H1 (cell line): ENCODE measurements at regions not wholly inside any gene's neighbourhood (a gene's known extent, or its start where the extent isn't known, plus 50 kb on each side); places are given as distances from the start of the nearest gene placed in this dataset.

Experiments used
- CTCF ChIA-PET: fragments of 300-600 bp; sonication (Branson Sonifier 250); formaldehyde crosslinking; loops from one replicate; lab custom pipeline; 2021; ENCODE audit not compliant: partially characterized antibody; lab: Charles Lee
- POLR2A ChIA-PET: fragments of 300-600 bp; sonication (Branson Sonifier 250); formaldehyde crosslinking; loops from one replicate; lab custom pipeline; 2021; ENCODE audit warnings: inconsistent platforms; ENCODE audit not compliant: partially characterized antibody; lab: Charles Lee
- DNase-seq, 2 experiments: peaks; one replicate each; pipeline versions ENCODE4 v3.0.0 to v3.0.0-alpha.2; 2010 to 2022; ENCODE audit warnings: low spot score in 2 of 2, low read depth in 1 of 2, mixed read lengths in 1 of 2
- FAIRE-seq: peaks from 2 replicates; lab custom pipeline; 2011; peaks lifted over from hg19 to GRCh38; lab: Jason Lieb, UNC
- H2AFZ ChIP-seq: 2 replicates; pipeline ENCODE4 v1.8.1; 2012; ENCODE audit warnings: low read length, inconsistent platforms
- H2AK5ac ChIP-seq: 2 replicates; pipeline ENCODE4 v1.6.1; 2013; ENCODE audit warnings: low read depth, low read length
- H2BK120ac ChIP-seq: replicated peaks from 2 replicates; pipeline ENCODE3; 2013; ENCODE audit warnings: low read depth, low read length, inconsistent platforms
- H2BK12ac ChIP-seq: 2 replicates; pipeline ENCODE4 v1.6.1; 2013; ENCODE audit warnings: low read depth, low read length
- H2BK15ac ChIP-seq: 2 replicates; pipeline ENCODE4 v1.6.1; 2013; ENCODE audit warnings: low read length
- H2BK20ac ChIP-seq: 2 replicates; pipeline ENCODE4 v1.6.1; 2013; ENCODE audit warnings: low read length
- H2BK5ac ChIP-seq: 2 replicates; pipeline ENCODE4 v1.6.1; 2013; ENCODE audit warnings: low read depth, low read length
- H3K14ac ChIP-seq: 2 replicates; pipeline ENCODE4 v1.6.1; 2013; ENCODE audit warnings: inconsistent platforms; ENCODE audit not compliant: insufficient read length
- H3K18ac ChIP-seq: 2 replicates; pipeline ENCODE4 v1.6.1; 2013; ENCODE audit warnings: low read length; ENCODE audit errors: extremely low read depth
- H3K23ac ChIP-seq: 2 replicates; pipeline ENCODE4 v1.6.1; 2013; ENCODE audit warnings: inconsistent platforms; ENCODE audit not compliant: insufficient read length
- H3K23me2 ChIP-seq: 2 replicates; pipeline ENCODE4 v1.6.1; 2013; ENCODE audit warnings: low read depth, low read length
- H3K27ac ChIP-seq: 2 replicates; pipeline ENCODE4 v1.6.1; 2011; ENCODE audit warnings: low read depth, low read length, inconsistent platforms
- H3K27me3 ChIP-seq, 4 experiments: replicated peaks in 1 of 4; 1 replicate in 1 of 4; 2 replicates in 3 of 4; pipeline versions ENCODE4 v1.6.1 to v1.8.1; 2011 to 2013; ENCODE audit warnings: low read length in 3 of 4, mild to moderate bottlenecking in 3 of 4, inconsistent platforms in 2 of 4, mixed read lengths in 2 of 4, moderate library complexity in 1 of 4; ENCODE audit not compliant: control insufficient read depth in 3 of 4, insufficient read depth in 3 of 4; ENCODE audit errors: extremely low read depth in 1 of 4
- H3K36me3 ChIP-seq, 4 experiments: 2 replicates each; pipeline versions ENCODE4 v1.6.1 to v1.8.1; 2011 to 2013; ENCODE audit warnings: mild to moderate bottlenecking in 4 of 4, low read length in 3 of 4, moderate library complexity in 2 of 4, control low read depth in 1 of 4, inconsistent platforms in 1 of 4; ENCODE audit not compliant: insufficient read depth in 4 of 4, control insufficient read depth in 2 of 4
- H3K4ac ChIP-seq: replicated peaks from 2 replicates; pipeline ENCODE3; 2013; ENCODE audit warnings: low read length, low read depth, mixed read lengths, inconsistent platforms; ENCODE audit not compliant: insufficient read length
- H3K4me1 ChIP-seq, 4 experiments: replicated peaks in 1 of 4; 1 replicate in 1 of 4; 2 replicates in 3 of 4; pipeline versions ENCODE4 v1.6.1 to v1.8.1; 2011 to 2013; ENCODE audit warnings: low read length in 3 of 4, inconsistent platforms in 2 of 4, mixed read lengths in 1 of 4; ENCODE audit not compliant: insufficient read depth in 4 of 4, control insufficient read depth in 3 of 4
- H3K4me2 ChIP-seq, 2 experiments: 2 replicates each; pipeline versions ENCODE4 v1.6.1 to v1.8.1; 2011 to 2013; ENCODE audit warnings: low read depth in 2 of 2, low read length in 2 of 2, control low read depth in 1 of 2, inconsistent platforms in 1 of 2, mild to moderate bottlenecking in 1 of 2; ENCODE audit not compliant: insufficient read depth in 1 of 2
- H3K4me3 ChIP-seq, 4 experiments: fragments of 200-600, 300-600 bp in 1 of 4; sonication (generic), shearing (Covaris generic), sonication (Bioruptor Twin) in 1 of 4; 2 replicates each; pipeline versions ENCODE4 v1.5.1 to v1.8.1; 2011 to 2016; ENCODE audit warnings: low read length in 4 of 4, low read depth in 3 of 4, control low read depth in 2 of 4, inconsistent platforms in 2 of 4, mild to moderate bottlenecking in 2 of 4, mixed read lengths in 1 of 4, moderate library complexity in 1 of 4; ENCODE audit not compliant: insufficient read depth in 2 of 4; ENCODE audit errors: extremely low read depth in 1 of 4
- H3K56ac ChIP-seq: replicated peaks from 2 replicates; pipeline ENCODE3; 2013; ENCODE audit warnings: low read depth, mild to moderate bottlenecking, mixed read lengths, low read length, inconsistent platforms; ENCODE audit not compliant: insufficient read length
- H3K79me1 ChIP-seq: 2 replicates; pipeline ENCODE4 v1.6.1; 2013; ENCODE audit warnings: low read depth, low read length, control low read depth
- H3K79me2 ChIP-seq, 2 experiments: 2 replicates each; pipeline versions ENCODE4 v1.6.1 to v1.8.1; 2012 to 2013; ENCODE audit warnings: low read length in 2 of 2, mild to moderate bottlenecking in 2 of 2, inconsistent platforms in 1 of 2; ENCODE audit not compliant: insufficient read depth in 2 of 2, control insufficient read depth in 1 of 2
- H3K9ac ChIP-seq, 4 experiments: replicated peaks in 1 of 4; 1 replicate in 1 of 4; 2 replicates in 3 of 4; pipeline versions ENCODE4 v1.6.1 to v1.8.1; 2011 to 2013; ENCODE audit warnings: low read depth in 3 of 4, low read length in 3 of 4, control low read depth in 2 of 4, mild to moderate bottlenecking in 2 of 4, moderate library complexity in 2 of 4, inconsistent platforms in 1 of 4; ENCODE audit errors: extremely low read depth in 1 of 4
- H3K9me3 ChIP-seq, 2 experiments: 2 replicates each; pipeline versions ENCODE4 v1.6.1 to v1.8.1; 2012 to 2013; ENCODE audit warnings: mild to moderate bottlenecking in 2 of 2, moderate library complexity in 2 of 2, control low read depth in 1 of 2, inconsistent platforms in 1 of 2, low read depth in 1 of 2, low read length in 1 of 2, mixed read lengths in 1 of 2; ENCODE audit not compliant: insufficient read depth in 2 of 2
- H4K20me1 ChIP-seq, 2 experiments: replicated peaks in 1 of 2; 2 replicates each; pipeline versions ENCODE3 to v1.8.1; 2011 to 2013; ENCODE audit warnings: inconsistent platforms in 2 of 2, low read length in 2 of 2, mild to moderate bottlenecking in 1 of 2; ENCODE audit not compliant: insufficient read depth in 2 of 2, control insufficient read depth in 1 of 2
- H4K5ac ChIP-seq: 2 replicates; pipeline ENCODE4 v1.6.1; 2013; ENCODE audit warnings: low read length, low read depth, mixed read lengths, inconsistent platforms; ENCODE audit not compliant: insufficient read length
- H4K8ac ChIP-seq: 2 replicates; pipeline ENCODE4 v1.8.0; 2013; ENCODE audit warnings: mild to moderate bottlenecking, moderate library complexity, low read length, inconsistent platforms; ENCODE audit not compliant: insufficient read depth; ENCODE audit errors: extremely low read depth
- H4K91ac ChIP-seq: replicated peaks from 2 replicates; pipeline ENCODE3; 2013; ENCODE audit warnings: low read length, mixed read lengths, inconsistent platforms; ENCODE audit not compliant: insufficient read length
- ASH2L ChIP-seq: fragments of 200-600, 300-600 bp; sonication (generic); IDR thresholded peaks from one replicate; pipeline ENCODE4 v1.7.1; 2017; ENCODE audit warnings: low read length
- BCL11A ChIP-seq, 2 experiments: IDR thresholded peaks; one replicate each; pipeline ENCODE4 v1.6.1; 2011; ENCODE audit warnings: low read depth in 2 of 2, low read length in 2 of 2, mild to moderate bottlenecking in 2 of 2
- CBX5 ChIP-seq: fragments of 300-800, 300-1000 bp; sonication (generic); IDR thresholded peaks from 2 replicates; pipeline ENCODE4 v1.7.1; 2016; ENCODE audit warnings: antibody characterized with exemption, low read length, low read depth
- CTCF ChIP-seq, 3 experiments: IDR thresholded peaks; 1 replicate in 2 of 3; 2 replicates in 1 of 3; pipeline versions ENCODE4 v1.5.1 to v1.6.1; 2011; ENCODE audit warnings: low read length in 3 of 3, mild to moderate bottlenecking in 3 of 3, inconsistent platforms in 2 of 3, low read depth in 1 of 3, moderate library complexity in 1 of 3; ENCODE audit not compliant: insufficient read depth in 1 of 3; ENCODE audit errors: control extremely low read depth in 1 of 3
- E2F6 ChIP-seq: IDR thresholded peaks from 2 replicates; pipeline ENCODE4 v1.6.1; 2012; ENCODE audit warnings: inconsistent platforms
- FOSL1 ChIP-seq: IDR thresholded peaks from 2 replicates; pipeline ENCODE4 v1.6.1; 2011; ENCODE audit warnings: mild to moderate bottlenecking, low read depth, low read length, moderate library complexity; ENCODE audit not compliant: insufficient read depth
- NANOG ChIP-seq: IDR thresholded peaks from 2 replicates; pipeline ENCODE4 v1.6.1; 2011; ENCODE audit warnings: low read length, low read depth, mild to moderate bottlenecking, inconsistent platforms; ENCODE audit not compliant: insufficient read depth, poor library complexity, severe bottlenecking
- POU5F1 ChIP-seq: IDR thresholded peaks from 2 replicates; pipeline ENCODE4 v1.6.1; 2011; ENCODE audit warnings: low read depth, mild to moderate bottlenecking, low read length, moderate library complexity
- SP1 ChIP-seq: IDR thresholded peaks from 2 replicates; pipeline ENCODE4 v1.6.1; 2011; ENCODE audit warnings: low read depth, low read length
- SRF ChIP-seq: IDR thresholded peaks from 2 replicates; pipeline ENCODE4 v1.6.1; 2011; ENCODE audit warnings: mild to moderate bottlenecking, low read depth, low read length, moderate library complexity
- TAF7 ChIP-seq: optimal IDR thresholded peaks from 2 replicates; pipeline ENCODE3; 2011; ENCODE audit warnings: low read depth, mild to moderate bottlenecking, inconsistent platforms, low read length, moderate library complexity, borderline replicate concordance
- YY1 ChIP-seq: IDR thresholded peaks from 2 replicates; pipeline ENCODE4 v1.6.1; 2011; ENCODE audit warnings: low read depth, mild to moderate bottlenecking, low read length
- WGBS, 2 experiments: shearing (Covaris generic) in 1 of 2; methylation state at CpG; one replicate each; pipeline versions ENCODE4 v1.1.6 to v1.1.7; 2013 to 2015; ENCODE audit warnings: low lambda C conversion rate in 2 of 2, mixed read lengths in 2 of 2, inconsistent platforms in 1 of 2, low coverage in 1 of 2, missing lambda C conversion rate in 1 of 2; ENCODE audit not compliant: insufficient replicate concordance in 2 of 2, insufficient coverage in 1 of 2, insufficient read length in 1 of 2; ENCODE audit errors: extremely low coverage in 1 of 2, missing lambda C conversion rate in 1 of 2; 5-methylcytosine and 5-hydroxymethylcytosine counted together

- Histone ChIP-seq H3K79me2 (no peaks in the 10 kb centered on the region), H2BK120ac (no peak overlapping the region), H3K27ac (no peak overlapping the region), H3K9ac (no peak overlapping the region), H3K23me2 (no peaks in the 10 kb centered on the region), H2BK5ac (no peak overlapping the region), H2BK15ac (no peak overlapping the region), H3K23ac (no peak overlapping the region), H4K8ac (no peak overlapping the region), H3K79me1 (no peaks in the 10 kb centered on the region), H3K4me1 (peaks cover 0 to 7% (median 4%) of the 10 kb centered on the region in 4 experiments; a peak in 3 of 7 replicates), H2BK20ac (no peak overlapping the region), H2BK12ac (no peak overlapping the region), H2AK5ac (no peak overlapping the region), H3K4me2 (no peak overlapping the region), H3K27me3 (no peaks in the 10 kb centered on the region), H4K5ac (no peak overlapping the region), H3K4ac (no peak overlapping the region), H3K56ac (no peak overlapping the region), H3K4me3 (no peak overlapping the region), H3K9me3 (no peaks in the 10 kb centered on the region), H4K20me1 (no peaks in the 10 kb centered on the region), H3K14ac (no peak overlapping the region), H3K36me3 (no peaks in the 10 kb centered on the region), H2AFZ (no peak overlapping the region), H3K18ac (no peak overlapping the region), H4K91ac (no peak overlapping the region)
- 89% methylated on average over 2 of the region's 2 CpGs; no CpG with 5 or more reads in 1 of the 2 experiments for WGBS, 2 experiments
- CTCF ChIA-PET, result interaction anchor here (0.7 kb wide), 1 partner anchor 566 kb away, joined by 3 read pairs; no protein-coding TSS in a partner anchor
- FAIRE-seq (no peak), DNase-seq (no peak)
- POLR2A ChIA-PET, result no interaction called here
- TF ChIP-seq FOSL1 (no peak), ASH2L (no peak), TAF7 (no peak), E2F6 (no peak), CBX5 (no peak), NANOG (no peak), YY1 (no peak), SRF (no peak), POU5F1 (no peak), BCL11A (IDR thresholded peaks at IDR 0.05; ENCODE audit: low read depth in 2 of 2, low read length in 2 of 2) (no peak), CTCF (IDR thresholded peaks at IDR 0.05; ENCODE audit: control extremely low read depth in 1 of 3, insufficient read depth in 1 of 3, low read depth in 1 of 3, low read length in 3 of 3) (no peak), SP1 (no peak)
These were observed 64.0 kb upstream of the TMC1 start for GRCh38 chr9:72457366-72457765.
